ENCODE measurements at regions not wholly inside any gene's neighbourhood (a gene's known extent, or its start where the extent isn't known, plus 50 kb on each side); places are given as distances from the start of the nearest gene placed in this dataset.
"Not testable (repeated sequence)": the region's sequence is repeated elsewhere in the genome, so short reads cannot be mapped to it uniquely, and the experiment has no call there.

GRCh38 chr5:44756097-44756496 lies 52.6 kb upstream of the MRPS30 start:
- DNase-seq = not testable (repeated sequence)

DNA sequence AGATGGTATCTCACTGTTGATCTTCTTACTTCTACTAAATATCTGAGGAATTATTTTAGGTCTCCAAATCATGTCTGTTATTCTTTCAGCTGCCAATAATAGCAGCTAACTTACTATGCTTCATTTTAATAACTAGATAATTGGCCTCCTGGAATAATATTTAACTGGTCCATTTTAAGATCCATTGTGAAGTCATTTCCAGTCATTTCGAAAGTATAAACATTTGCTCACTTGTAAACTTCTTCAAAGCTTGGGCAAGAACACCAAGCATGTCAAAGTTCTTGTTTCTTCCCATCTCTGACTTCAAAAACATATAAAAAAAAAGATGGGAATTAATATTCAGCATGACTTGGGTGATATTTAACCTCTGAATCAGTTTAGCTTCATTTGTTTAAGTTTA lies 61.4 kb upstream of the MRPS30 start:
- no peak for DNase-seq

DNA sequence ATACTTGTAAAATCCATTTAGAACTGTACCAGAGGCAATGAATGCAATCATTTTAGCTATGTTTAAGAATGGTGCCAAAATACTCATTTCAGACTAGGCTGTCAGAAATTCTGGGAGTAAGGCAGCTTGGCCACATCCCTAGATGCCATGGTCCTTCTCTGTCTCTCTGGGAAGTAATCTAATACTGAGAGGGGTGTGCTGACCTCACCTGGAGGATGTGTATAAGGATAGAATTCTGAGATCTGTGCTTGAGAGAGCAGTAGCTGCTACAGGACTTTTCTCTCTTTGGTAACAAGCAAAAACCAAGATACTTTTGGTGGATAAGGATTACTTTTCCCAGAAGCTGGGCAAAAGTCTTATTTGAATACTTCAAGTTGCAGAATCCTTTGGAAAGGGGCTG lies 68.1 kb upstream of the MRPS30 start:
- no peak for DNase-seq

DNA sequence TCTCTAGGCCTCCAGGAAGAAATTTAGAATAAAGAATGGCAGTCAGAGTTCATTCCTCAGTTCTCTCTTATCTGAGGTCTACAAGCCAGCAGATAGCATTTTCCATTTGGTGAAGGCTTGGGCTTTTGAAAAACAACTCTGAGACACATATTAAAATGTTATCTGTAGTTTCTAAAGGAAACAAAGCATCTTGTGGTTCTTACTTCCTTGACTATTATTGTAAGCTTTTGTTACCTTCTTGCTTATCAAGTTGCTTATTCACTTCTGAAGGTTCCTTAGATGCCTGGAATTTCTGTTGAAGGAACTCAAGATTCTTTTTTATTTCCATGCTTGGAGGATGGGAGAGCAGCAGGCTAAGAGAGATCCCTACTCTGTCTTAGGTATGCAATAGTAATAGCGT lies 79.2 kb upstream of the MRPS30 start:
- no peak for DNase-seq

GRCh38 chr5:44727100-44727499 lies 81.6 kb upstream of the MRPS30 start:
- no peak for DNase-seq

DNA sequence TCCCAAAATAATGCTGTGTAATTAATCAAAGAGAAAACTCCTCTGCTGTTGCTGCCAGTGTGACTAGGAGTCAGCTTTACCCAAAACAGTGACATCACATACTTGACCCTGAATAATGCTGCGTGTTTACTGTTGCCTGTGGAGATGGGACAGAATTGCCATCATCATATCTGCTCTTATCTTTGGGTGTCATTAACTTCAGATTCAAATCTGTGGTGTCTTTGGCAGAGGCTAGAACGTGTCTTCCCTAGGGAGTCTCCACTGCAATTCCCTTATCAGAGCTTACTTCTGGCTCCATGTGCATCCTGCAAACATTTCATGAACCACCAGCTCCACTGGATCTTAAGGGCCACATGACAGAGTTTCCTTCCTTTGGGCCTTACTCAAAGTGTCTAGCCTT lies 88.9 kb upstream of the MRPS30 start:
- no peak for DNase-seq

GRCh38 chr5:44714871-44715561 lies 93.7 kb upstream of the MRPS30 start:
- DNase-seq = no peak

GRCh38 chr5:44713446-44713845 lies 95.3 kb upstream of the MRPS30 start:
- no peak for DNase-seq

- no peak for DNase-seq
Observed at GRCh38 chr5:44711901-44712300, 96.8 kb upstream of the MRPS30 start.

DNA sequence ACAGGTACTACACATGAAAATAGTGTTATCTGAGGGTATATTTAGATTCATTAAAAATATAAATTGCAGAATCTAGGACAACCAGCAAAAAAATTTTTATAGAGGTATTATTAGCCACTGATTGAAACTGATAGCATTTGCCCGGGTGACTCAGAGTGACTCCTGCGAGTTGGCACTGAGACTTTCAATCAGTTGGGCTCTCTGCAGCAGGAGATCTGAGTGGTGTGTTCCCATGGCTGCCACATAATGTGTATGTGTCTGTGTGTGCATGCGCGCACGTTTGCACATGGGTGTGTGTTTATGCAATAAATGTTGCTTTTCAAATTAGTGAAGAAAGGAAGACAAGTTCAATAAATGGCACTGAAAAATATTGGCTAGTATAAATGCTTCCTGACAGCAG lies 100.1 kb upstream of the MRPS30 start:
- no peak for DNase-seq

DNA sequence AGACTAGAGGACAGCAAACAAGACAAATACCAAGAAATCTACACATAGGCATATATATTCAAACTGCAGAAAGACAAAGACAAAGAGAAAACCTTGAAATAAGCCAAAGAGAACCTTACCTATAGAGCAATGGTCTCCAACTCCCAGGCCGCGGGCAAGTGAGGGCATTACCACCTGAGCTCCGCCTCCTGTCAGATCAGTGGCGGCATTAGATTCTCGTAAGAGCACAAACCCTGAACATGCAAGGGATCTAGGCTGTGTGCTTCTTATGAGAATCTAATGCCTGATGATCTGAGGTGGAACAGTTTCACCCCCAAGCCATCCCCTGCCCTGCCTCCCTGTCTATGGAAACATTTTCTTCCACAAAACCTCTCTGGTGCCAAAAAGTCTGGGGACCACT lies 101.0 kb upstream of the MRPS30 start:
- no peak for DNase-seq

- DNase-seq = no peak
Observed at GRCh38 chr5:44697025-44697424, 111.7 kb upstream of the MRPS30 start.

- DNase-seq = no peak
Observed at GRCh38 chr5:44695259-44695658, 113.5 kb upstream of the MRPS30 start.

GRCh38 chr5:44691802-44692201 lies 116.9 kb upstream of the MRPS30 start:
- no peak for DNase-seq

DNA sequence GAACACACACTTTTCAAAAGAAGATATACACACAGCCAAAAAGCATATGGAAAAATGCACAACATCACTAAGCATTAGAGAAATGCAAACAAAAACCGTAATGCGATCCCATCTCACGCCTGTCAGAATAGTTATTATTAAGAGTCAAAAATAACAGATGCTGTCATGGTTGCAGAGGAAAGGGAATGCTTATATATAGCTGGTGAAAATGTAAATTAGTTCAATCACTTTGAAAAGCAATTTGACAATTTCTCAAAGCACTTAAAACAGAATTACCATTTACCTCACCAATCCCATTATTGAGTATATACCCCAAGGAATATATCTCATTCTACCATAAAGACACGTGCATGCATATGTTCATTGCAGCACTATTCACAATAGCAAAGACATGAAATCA lies 126.8 kb upstream of the MRPS30 start:
- no peak for DNase-seq

DNA sequence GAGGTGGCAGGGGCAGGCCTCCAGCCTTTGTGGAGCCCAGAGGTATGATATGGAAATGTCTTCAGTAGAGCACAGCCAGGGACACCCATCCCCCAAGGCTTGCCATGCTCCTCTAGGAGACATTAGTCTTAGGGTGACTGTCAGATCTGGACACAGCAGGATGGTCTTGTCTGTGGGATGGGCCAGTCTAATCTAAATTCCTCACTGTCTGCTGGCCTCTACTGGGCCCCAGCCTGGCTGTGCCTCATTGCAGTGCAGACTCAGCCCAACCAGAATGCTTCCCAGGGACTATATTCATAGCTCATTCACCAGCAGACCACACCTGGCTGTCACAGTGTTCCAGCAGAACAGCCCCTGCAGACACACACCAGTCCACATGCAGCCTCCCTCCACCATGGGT lies 129.5 kb upstream of the MRPS30 start:
- DNase-seq = no peak

DNA sequence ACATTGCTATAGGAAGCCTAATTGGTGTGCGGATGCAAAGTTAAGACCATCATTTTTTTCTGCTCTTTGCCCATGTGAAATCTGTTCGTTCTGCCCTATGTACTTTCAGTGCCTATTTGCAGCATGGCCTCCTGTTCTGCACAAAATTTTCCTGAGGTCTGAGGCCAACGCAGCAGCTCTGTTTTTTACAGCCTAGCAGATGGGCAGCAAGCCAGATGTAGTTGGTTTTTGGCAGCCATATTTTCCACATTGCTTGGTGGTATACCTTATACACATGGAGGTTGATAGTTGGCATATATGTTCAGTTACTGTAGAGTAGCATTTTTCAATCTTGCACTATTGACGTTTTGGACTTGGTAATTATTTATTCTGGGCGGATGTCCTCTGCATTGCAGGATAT lies 133.5 kb upstream of the MRPS30 start:
- no peak for DNase-seq

DNA sequence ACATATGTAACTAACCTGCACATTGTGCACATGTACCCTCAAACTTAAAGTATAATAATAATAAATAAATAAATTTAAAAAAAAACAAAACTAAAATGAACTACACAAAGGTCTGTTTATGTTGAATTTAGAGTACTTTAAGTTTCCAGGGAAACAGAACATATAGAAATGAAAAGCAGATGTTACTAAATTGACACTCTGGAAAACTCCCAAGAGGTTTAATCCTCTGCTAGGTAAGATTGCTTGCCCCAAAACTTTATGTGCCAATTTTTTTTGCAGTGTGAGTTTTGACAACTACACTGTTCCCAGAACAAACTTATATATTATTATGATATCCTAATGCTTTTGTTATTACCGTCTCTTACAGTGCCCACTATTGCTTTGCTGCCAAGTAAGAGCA lies 134.3 kb upstream of the MRPS30 start:
- DNase-seq = no peak

- not testable (repeated sequence) for DNase-seq
Observed at GRCh38 chr5:44668471-44668870, 140.3 kb upstream of the MRPS30 start.

- no peak for DNase-seq
Observed at GRCh38 chr5:44665101-44665701, 143.5 kb upstream of the MRPS30 start.

- no peak for DNase-seq
Observed at GRCh38 chr5:44664711-44665100, 144.0 kb upstream of the MRPS30 start.

GRCh38 chr5:44663991-44664710 lies 144.6 kb upstream of the MRPS30 start:
- DNase-seq = no peak

- no peak for DNase-seq
Observed at GRCh38 chr5:44661851-44662250, 146.9 kb upstream of the MRPS30 start.

DNA sequence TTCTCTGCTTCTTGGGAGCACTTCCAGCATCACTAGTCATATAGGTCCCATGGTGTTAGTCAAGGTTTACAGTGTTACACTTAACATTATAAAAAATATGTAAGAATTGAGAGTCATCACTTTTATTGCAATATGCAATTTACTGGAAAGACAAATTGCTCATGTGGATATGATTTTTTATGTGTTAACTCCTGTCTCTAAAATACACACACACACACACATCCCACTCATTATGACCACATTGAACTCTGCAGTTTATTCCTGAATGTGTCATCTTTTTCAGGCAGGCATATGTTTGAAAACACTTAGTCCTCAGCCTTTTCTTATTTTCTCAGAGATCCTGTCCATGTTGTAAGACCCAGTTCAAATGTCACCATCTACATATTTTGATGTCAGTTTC lies 148.5 kb upstream of the MRPS30 start:
- no peak for DNase-seq

DNA sequence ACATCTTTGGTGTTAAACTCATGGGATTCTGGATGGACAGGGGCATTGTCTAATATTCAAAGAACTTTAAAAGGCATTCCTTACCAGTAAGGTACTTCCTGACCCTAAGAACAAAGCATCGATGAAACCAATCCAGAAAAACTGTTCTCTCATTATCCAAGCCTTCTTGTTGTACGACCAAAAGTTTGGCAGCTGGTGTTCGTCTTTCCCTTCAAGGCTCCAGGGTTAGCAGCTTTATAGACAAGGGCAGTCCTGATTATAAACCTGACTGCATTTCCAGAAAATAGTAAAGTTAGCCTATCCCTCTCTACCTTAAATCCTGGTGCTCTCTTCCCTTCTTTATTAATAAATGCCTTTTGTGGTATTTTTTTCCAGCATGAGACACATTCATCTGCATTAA lies 149.4 kb upstream of the MRPS30 start:
- no peak for DNase-seq

Measured in Kasumi-1 (cell line).